GM12892 (cell line): ENCODE measurements at regions not wholly inside any gene's neighbourhood (a gene's known extent, or its start where the extent isn't known, plus 50 kb on each side); places are given as distances from the start of the nearest gene placed in this dataset.

Source experiments
- POLR2A ChIP-seq: IDR thresholded peaks from 2 replicates; pipeline ENCODE4 v1.6.1; 2011; ENCODE audit warnings: low read depth, low read length, control low read depth
- POLR2AphosphoS5 ChIP-seq: IDR thresholded peaks from 2 replicates; pipeline ENCODE4 v1.6.1; 2011; ENCODE audit warnings: low read depth, low read length, control low read depth

GRCh38 chr2:150792780-150793300, 305.4 kb upstream of the RND3 start:
- TF ChIP-seq POLR2AphosphoS5 (no peak), POLR2A (no peak)
